ENCODE measurements at regions not wholly inside any gene's neighbourhood (a gene's known extent, or its start where the extent isn't known, plus 50 kb on each side); places are given as distances from the start of the nearest gene placed in this dataset.

- TF ChIP-seq CTCF (IDR thresholded peaks at IDR 0.05): no peak
- TF ChIP-seq POLR2A (IDR thresholded peaks at IDR 0.05): no peak
Measured at GRCh38 chr1:81730881-81731280, 69.9 kb upstream of the ADGRL2 start.
